DOHH2 (cell line): ENCODE measurements at regions not wholly inside any gene's neighbourhood (a gene's known extent, or its start where the extent isn't known, plus 50 kb on each side); places are given as distances from the start of the nearest gene placed in this dataset.
"Not testable (repeated sequence)": the region's sequence is repeated elsewhere in the genome, so short reads cannot be mapped to it uniquely, and the experiment has no call there.

Experiments used
- CTCF ChIP-seq: fragments of 200-600 bp; sonication (generic); IDR thresholded peaks from one replicate; pipeline ENCODE4 v1.5.1; 2014; ENCODE audit warnings: antibody characterized with exemption, mild to moderate bottlenecking, low read depth, low read length; ENCODE audit not compliant: poor library complexity, severe bottlenecking
- EZH2phosphoT487 ChIP-seq: fragments of 200-600 bp; sonication (generic); IDR thresholded peaks from 2 replicates; pipeline ENCODE4 v1.6.1; 2017; ENCODE audit warnings: borderline replicate concordance, mild to moderate bottlenecking, antibody characterized with exemption, low read length, moderate library complexity, mixed read lengths

GRCh38 chr1:173271021-173271420 is 63.9 kb upstream of the TNFSF4 start:
- not testable (repeated sequence) for TF ChIP-seq CTCF, EZH2phosphoT487
